Lower leg skin (tissue), 3 donors: ENCODE measurements at regions not wholly inside any gene's neighbourhood (a gene's known extent, or its start where the extent isn't known, plus 50 kb on each side); places are given as distances from the start of the nearest gene placed in this dataset.

Source experiments
- CTCF ChIP-seq, 3 donors: fragments of 450-650 bp; IDR thresholded peaks; one replicate each; pipeline ENCODE4 v1.5.1; 2016; ENCODE audit warnings: antibody characterized with exemption in 3 of 3, mild to moderate bottlenecking in 3 of 3, moderate library complexity in 2 of 3
- POLR2A ChIP-seq, 2 donors: fragments of 450-650 bp; IDR thresholded peaks; one replicate each; pipeline ENCODE4 v1.6.1; 2016 to 2017; ENCODE audit warnings: antibody characterized with exemption in 2 of 2, mild to moderate bottlenecking in 1 of 2, moderate library complexity in 1 of 2

- TF ChIP-seq CTCF (IDR thresholded peaks at IDR 0.05) (no peak), POLR2A (IDR thresholded peaks at IDR 0.05) (no peak)
Measured at GRCh38 chr2:120805602-120806001, 69.9 kb downstream of the GLI2 start.
